Gastrocnemius medialis (tissue), 4 donors: ENCODE measurements at regions not wholly inside any gene's neighbourhood (a gene's known extent, or its start where the extent isn't known, plus 50 kb on each side); places are given as distances from the start of the nearest gene placed in this dataset.

Experiments
- ATAC-seq, 2 donors: fragments of 150-250 bp; one replicate each; pipeline ENCODE4 v1.9.1; 2016
- DNase-seq, 2 donors: peaks; one replicate each; pipeline ENCODE4 v3.0.0-alpha.2; 2019
- H3K27ac ChIP-seq, 4 donors: fragments of 200-600 bp; sonication (generic); 1 replicate in 1 of 4; 2 replicates in 3 of 4; pipeline ENCODE4 v1.5.1; 2016 to 2018; ENCODE audit warnings: mild to moderate bottlenecking in 2 of 4, moderate library complexity in 1 of 4
- H3K27me3 ChIP-seq, 3 donors: fragments of 200-600 bp; sonication (generic) in 2 of 3; 1 replicate in 1 of 3; 2 replicates in 2 of 3; pipeline versions ENCODE4 v1.5.1 to v1.6.0; 2016 to 2019; ENCODE audit warnings: mild to moderate bottlenecking in 1 of 3, moderate library complexity in 1 of 3
- H3K36me3 ChIP-seq, 2 donors: fragments of 200-600 bp; sonication (generic) in 1 of 2; one replicate each; pipeline ENCODE4 v1.5.1; 2017 to 2018
- H3K4me1 ChIP-seq, 2 donors: fragments of 200-600 bp; sonication (generic) in 1 of 2; one replicate each; pipeline ENCODE4 v1.5.1; 2016 to 2017; ENCODE audit warnings: mild to moderate bottlenecking in 2 of 2
- H3K4me3 ChIP-seq, 4 donors: fragments of 200-600 bp; sonication (generic) in 3 of 4; 1 replicate in 1 of 4; 2 replicates in 3 of 4; pipeline ENCODE4 v1.5.1; 2016 to 2019; ENCODE audit warnings: mild to moderate bottlenecking in 2 of 4
- H3K9me3 ChIP-seq, 3 donors: fragments of 200-600 bp; sonication (generic) in 2 of 3; 1 replicate in 1 of 3; 2 replicates in 2 of 3; pipeline ENCODE4 v1.5.1; 2016 to 2019
- CTCF ChIP-seq, 5 experiments: fragments of 450-650 bp in 3 of 5; fragments of 200-600 bp in 2 of 5; sonication (generic) in 2 of 5; IDR thresholded peaks in 4 of 5; conservative IDR thresholded peaks in 1 of 5; 1 replicate in 4 of 5; 2 replicates in 1 of 5; pipeline ENCODE4 v1.5.1; 2016 to 2019; ENCODE audit warnings: antibody characterized with exemption in 5 of 5, mild to moderate bottlenecking in 3 of 5, moderate library complexity in 3 of 5
- POLR2A ChIP-seq, 2 donors: fragments of 450-650 bp; IDR thresholded peaks; one replicate each; pipeline ENCODE4 v1.6.1; 2017; ENCODE audit warnings: antibody characterized with exemption in 2 of 2, mild to moderate bottlenecking in 2 of 2, moderate library complexity in 2 of 2
- in situ Hi-C, 4 donors: fragments of 200-750 bp; cut with MboI; loops; one replicate each; pipeline versions ENCODE4 v1.15.0 to v1.8.0; 2017; ENCODE audit warnings: low sequenced_read_pairs in 4 of 4
- intact Hi-C: fragments of 100-400 bp; cut with DNase I; formaldehyde crosslinking; loops from one replicate; pipeline ENCODE4 v1.15.1; 2023; ENCODE audit warnings: low total_unique reads

- Histone ChIP-seq H3K9me3 (no peaks in the 10 kb centered on the region), H3K27ac (no peak overlapping the region), H3K36me3 (no peaks in the 10 kb centered on the region), H3K27me3 (no peaks in the 10 kb centered on the region), H3K4me1 (no peaks in the 10 kb centered on the region), H3K4me3 (no peak overlapping the region)
- intact Hi-C loops = no loop called here
- DNase-seq = no peak
- no peak for ATAC-seq
- TF ChIP-seq CTCF (IDR thresholded peaks at IDR 0.05 in 4 of 5, conservative IDR thresholded peaks at IDR 0.05 in 1 of 5) = no peak
- TF ChIP-seq POLR2A (IDR thresholded peaks at IDR 0.05) = no peak
- in situ Hi-C loops = no loop called here
These were observed 350.5 kb upstream of the DAB2 start for GRCh38 chr5:39775086-39775796.

GRCh38 chr5:39774605-39775004 is 349.8 kb upstream of the DAB2 start:
- H3K4me3 ChIP-seq = no peak overlapping the region
- no peaks in the 10 kb centered on the region for H3K27me3 ChIP-seq
- no peaks in the 10 kb centered on the region for H3K4me1 ChIP-seq
- H3K36me3 ChIP-seq = no peaks in the 10 kb centered on the region
- H3K9me3 ChIP-seq = no peaks in the 10 kb centered on the region
- DNase-seq (no peak), ATAC-seq (no peak)
- TF ChIP-seq CTCF (IDR thresholded peaks at IDR 0.05 in 4 of 5, conservative IDR thresholded peaks at IDR 0.05 in 1 of 5) (no peak), POLR2A (IDR thresholded peaks at IDR 0.05) (no peak)
- H3K27ac ChIP-seq = no peak overlapping the region
- in situ Hi-C loops = no loop called here
- intact Hi-C loops = no loop called here

- Histone ChIP-seq H3K27me3 (no peaks in the 10 kb centered on the region), H3K4me3 (no peak overlapping the region), H3K9me3 (no peaks in the 10 kb centered on the region), H3K36me3 (no peaks in the 10 kb centered on the region), H3K27ac (no peak overlapping the region), H3K4me1 (no peaks in the 10 kb centered on the region)
- no peak for TF ChIP-seq CTCF (IDR thresholded peaks at IDR 0.05 in 4 of 5, conservative IDR thresholded peaks at IDR 0.05 in 1 of 5)
- TF ChIP-seq POLR2A (IDR thresholded peaks at IDR 0.05) = no peak
- intact Hi-C loops = no loop called here
- no peak for ATAC-seq
- no peak for DNase-seq
- in situ Hi-C loops = no loop called here
These were observed 347.5 kb upstream of the DAB2 start for GRCh38 chr5:39772307-39772706.

- ATAC-seq (no peak), DNase-seq (no peak)
- no peaks in the 10 kb centered on the region for H3K4me1 ChIP-seq
- H3K36me3 ChIP-seq = no peaks in the 10 kb centered on the region
- no peak overlapping the region for H3K27ac ChIP-seq
- in situ Hi-C loops = no loop called here
- H3K27me3 ChIP-seq = no peaks in the 10 kb centered on the region
- no peak overlapping the region for H3K4me3 ChIP-seq
- no peak for TF ChIP-seq CTCF (IDR thresholded peaks at IDR 0.05 in 4 of 5, conservative IDR thresholded peaks at IDR 0.05 in 1 of 5)
- no peak for TF ChIP-seq POLR2A (IDR thresholded peaks at IDR 0.05)
- no peaks in the 10 kb centered on the region for H3K9me3 ChIP-seq
- intact Hi-C loops = no loop called here
These were observed 343.1 kb upstream of the DAB2 start for GRCh38 chr5:39767916-39768315.

GRCh38 chr5:39765366-39765765 is 340.6 kb upstream of the DAB2 start:
- Histone ChIP-seq H3K9me3 (no peaks in the 10 kb centered on the region), H3K27ac (no peak overlapping the region), H3K36me3 (no peaks in the 10 kb centered on the region), H3K27me3 (no peaks in the 10 kb centered on the region), H3K4me1 (no peaks in the 10 kb centered on the region), H3K4me3 (no peak overlapping the region)
- ATAC-seq = no peak
- no peak for DNase-seq
- TF ChIP-seq POLR2A (IDR thresholded peaks at IDR 0.05) (no peak), CTCF (IDR thresholded peaks at IDR 0.05 in 4 of 5, conservative IDR thresholded peaks at IDR 0.05 in 1 of 5) (no peak)
- in situ Hi-C loops = no loop called here
- intact Hi-C loops = no loop called here
